GM21528 (cell line): ENCODE measurements at regions not wholly inside any gene's neighbourhood (a gene's known extent, or its start where the extent isn't known, plus 50 kb on each side); places are given as distances from the start of the nearest gene placed in this dataset.

Source experiments
- ATAC-seq: cut with Tn5 transposase; IDR thresholded peaks from one replicate; pipeline ENCODE4 v1.9.1; 2021; ENCODE audit warnings: mild to moderate bottlenecking, moderate library complexity; ENCODE audit not compliant: unreplicated experiment, low FRiP score

DNA sequence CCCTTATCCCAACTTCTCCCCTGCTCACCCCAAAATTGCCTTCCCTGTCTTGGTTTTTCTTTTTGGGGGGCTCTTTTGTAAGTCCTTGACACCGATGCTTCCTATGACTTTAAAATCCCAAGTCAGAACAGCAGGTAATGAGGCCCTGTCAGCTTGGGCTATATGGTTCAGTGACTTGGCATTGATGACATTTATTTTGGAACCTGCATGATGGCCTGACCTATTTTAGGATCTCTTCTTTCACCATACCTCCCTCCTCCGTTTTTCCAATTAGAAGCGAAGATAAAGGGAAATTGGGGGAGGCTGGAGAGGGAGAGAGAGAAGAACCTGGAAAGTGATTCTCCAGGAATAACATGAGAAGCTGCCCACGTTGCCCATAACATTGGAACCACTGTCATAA lies 424.9 kb upstream of the AUTS2 start:
- no peak for ATAC-seq

DNA sequence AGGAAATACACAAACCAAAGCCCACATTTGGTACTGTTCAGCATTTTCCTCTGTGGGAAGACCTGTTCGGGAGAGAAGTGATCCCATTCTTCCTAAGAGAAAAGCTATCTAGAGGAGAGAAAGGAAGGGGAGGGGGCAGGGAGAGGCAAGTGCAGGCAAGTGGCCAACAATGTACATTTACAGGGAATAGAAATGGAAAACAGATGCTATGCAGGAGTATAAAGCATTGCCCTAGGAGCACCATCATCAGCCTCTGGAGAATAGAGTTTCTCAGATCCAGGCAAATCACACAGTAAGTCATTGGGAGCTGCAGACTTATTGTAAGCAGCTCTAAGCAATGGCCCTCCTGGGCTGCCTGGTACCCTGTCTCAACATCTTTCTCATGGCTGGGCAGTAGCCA lies 424.4 kb upstream of the AUTS2 start:
- ATAC-seq, result no peak

DNA sequence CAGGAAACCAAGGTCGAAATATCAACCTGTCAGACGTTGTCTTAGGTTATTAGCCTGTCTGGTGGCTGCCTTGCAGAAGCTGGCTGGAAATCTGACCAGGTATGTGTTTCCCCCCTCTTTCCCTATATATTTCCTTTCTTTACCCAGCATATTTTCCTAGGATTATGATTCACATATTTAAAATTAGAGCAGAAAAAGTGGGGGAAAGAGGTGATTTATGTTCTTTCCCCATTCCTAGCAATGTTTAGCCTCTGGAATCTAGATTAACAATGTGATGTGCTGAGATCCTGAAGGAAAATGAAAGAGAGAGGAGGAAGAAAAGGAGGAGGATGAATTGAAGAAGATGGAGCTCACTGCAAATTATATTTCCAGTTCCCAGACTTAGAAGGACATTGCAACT lies 421.4 kb upstream of the AUTS2 start:
- no peak for ATAC-seq

DNA sequence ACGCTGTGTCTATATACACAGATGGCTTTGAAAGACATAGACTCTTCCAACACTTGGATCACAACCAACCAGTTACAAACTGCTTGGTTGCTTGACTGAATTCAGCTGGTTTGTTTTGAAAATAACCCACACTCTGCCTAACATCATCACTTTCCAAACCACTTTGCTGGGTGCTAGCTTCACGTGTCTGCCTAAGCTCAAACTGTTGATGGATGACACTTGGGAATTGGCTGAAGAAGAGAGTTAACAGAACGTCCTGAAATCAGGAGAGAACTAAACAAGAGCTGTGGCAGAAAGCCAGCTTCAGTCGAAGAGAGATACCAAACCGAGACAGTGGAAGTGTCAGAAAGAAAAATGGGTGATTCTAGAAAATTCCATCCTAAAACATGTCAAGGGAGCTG lies 420.8 kb upstream of the AUTS2 start:
- ATAC-seq, result no peak

DNA sequence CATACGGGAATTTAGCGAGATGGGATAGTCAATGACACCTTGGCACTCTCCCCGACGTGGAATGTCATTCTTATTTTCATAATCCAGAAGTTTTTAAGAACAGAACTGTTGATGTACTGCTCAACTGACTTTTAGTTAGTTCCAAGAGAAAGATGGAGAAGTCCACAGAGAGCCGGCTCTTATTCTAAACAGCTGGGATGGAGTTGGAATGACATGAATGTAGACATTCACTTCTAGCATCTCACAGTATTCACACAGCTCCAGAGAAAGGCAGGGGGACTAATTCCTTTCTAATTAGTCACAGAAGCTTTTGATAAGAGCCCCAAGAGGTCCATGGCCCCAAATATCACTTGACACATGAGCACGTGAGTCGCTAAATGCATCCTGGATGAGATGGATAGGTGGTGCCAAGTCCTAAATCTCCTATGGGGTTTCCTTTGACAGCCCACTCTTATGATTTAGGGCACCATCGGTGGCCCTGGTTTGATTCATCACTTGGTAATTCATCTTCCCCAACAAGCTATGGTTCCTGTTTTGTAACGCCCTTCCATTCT lies 420.3 kb upstream of the AUTS2 start:
- ATAC-seq, result no peak

DNA sequence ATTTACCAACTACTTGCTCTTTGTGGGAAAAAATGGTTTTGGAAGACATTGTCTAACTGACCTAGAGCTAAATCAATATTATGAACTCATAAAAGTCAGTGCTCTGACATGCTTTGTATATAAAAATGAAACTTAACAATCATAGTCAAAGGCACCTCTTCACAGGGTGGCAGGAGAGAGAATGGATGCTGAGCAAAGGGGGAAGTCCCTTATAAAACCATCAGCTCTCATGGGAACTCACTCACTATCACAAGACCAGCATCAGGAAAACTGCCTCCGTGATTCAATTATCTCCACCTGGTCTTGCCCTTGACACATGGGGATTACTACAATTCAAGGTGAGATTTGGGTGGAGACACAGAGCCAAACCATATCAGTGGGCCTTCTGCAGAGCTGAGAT lies 417.6 kb upstream of the AUTS2 start:
- ATAC-seq, result no peak

DNA sequence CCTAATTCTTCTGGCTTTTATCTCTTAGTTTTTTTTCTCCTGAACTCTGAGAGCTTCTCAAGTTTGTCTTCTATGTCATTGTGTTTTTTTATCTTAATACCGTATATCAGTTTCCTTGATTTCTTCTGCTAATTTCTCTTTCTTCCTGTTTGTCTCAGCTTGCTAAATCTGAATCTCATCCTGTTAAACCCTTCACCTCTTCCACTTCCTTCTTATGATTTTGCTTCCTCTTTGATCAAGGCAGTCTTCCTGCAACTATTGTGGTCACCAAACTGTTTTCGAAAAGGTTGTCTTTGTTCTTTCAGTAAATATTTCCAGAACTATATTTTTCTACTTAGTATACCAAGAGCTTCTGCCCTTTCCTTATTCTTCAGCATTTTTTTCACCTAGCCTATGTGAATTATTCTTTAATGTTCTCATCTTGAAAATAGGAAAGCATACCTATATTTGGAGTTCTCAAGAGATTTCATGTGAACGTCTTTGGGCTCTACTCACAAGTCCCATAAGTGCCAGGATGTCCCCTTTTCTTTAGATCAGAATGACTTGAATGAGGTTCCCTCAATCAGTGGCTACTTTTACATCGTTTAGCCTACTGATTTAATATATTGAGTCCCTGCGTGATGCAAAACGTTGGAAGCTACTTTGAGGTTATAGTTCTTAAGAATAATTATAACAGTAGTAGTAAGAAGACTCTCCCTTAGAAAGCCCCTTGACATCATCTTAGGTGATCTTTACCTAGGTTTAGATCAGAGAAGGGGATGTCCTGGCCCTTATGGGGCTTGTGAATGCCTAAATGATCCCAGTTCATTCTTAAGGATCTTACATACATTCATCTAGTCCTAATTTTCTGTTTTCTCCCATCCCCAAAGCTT lies 415.4 kb upstream of the AUTS2 start:
- no peak for ATAC-seq

DNA sequence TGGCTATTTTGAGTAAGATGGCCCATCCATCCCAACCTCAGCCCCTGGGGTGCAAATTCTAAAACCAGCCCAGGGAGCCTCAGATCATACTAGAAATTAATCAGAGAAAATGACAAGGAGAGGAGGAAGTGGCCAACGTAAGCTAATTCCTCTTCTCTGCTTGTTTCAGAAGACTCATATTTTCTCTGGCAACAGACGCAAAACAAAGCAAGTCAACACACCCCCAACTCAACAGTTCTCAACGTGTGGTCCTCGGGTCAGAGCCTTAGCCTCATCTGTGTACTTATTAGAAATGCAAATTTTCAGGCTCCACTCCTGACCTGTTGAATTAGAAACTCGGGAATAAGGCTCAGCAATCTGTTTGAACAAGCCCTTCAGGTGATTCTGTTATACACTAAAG lies 413.9 kb upstream of the AUTS2 start:
- ATAC-seq, result no peak

DNA sequence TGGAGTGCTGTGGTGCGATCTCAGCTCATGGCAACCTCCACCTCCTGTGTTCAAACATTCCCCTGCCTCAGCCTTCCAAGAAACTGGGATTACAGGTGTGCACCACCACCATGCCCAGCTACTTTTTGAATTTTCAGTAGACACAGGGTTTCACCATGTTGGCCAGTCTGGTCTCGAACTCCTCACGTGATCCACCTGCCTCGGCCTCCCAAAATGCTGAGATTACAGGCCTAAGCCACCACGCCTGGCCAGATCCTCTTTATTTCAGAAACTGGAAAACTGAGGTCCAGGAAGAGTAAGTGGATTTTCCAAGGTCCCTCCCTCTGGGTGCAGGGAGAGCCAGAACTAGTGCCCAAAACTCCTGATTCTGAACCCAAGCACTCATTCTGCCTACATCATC lies 413.1 kb upstream of the AUTS2 start:
- no peak for ATAC-seq

DNA sequence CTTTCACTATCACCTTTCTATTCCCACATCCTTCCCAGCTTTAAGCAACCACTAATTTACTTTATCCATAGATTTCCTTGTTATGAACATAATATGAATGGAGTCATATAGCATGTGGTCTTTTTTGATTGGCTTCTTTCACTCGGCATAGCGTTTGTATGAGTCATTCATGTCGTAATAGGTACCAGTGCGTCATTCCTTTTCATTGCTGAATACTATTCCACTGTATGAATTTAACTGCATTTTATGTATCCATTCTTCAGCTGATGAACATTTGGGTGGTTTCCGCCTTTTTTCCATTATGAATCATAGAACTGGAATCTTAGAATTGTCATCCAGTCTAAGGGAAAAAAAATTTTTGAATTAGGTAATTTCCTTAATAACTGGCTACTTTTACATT lies 411.3 kb upstream of the AUTS2 start:
- ATAC-seq, result no peak

DNA sequence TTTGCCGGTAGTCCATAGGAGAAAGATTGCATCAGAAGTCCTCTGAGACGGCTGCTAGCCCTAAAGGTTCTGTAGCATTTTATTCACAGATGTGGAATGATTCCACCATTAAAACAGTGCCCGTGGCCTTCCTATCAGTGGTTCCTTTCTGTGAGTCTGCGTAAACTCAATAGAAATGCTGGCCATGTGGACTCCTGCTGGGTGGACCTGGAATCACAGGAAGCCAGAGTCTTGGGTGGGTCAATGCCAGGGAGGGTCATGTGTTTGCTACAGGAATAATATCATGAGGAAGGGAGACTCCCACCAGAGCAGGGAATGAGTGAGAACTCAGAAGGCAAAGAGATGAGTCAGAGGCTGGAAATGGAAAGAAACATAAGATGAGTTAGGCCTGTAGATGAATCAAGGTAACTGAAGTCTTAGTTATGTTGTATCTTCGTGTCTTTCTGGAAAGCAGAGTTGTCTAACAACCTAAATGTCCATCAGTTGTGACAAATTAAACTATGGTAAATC lies 410.4 kb upstream of the AUTS2 start:
- ATAC-seq, result no peak

DNA sequence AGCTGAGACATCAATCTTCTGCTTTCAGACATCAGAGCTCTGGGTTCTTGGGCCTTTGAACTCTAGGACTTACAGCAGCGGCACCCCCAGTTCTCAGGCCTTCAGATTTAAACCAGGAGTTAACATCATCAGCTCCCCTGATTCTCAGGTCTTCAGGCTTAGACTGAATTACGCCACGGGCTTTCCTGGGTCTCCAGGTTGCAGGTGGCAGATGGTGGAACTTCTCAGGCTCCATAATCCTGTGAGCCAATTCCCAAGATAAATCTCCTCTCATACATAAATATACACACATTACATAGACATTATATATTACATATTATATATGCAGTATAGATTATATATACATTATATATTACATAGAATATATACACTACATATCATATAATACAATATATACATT lies 408.9 kb upstream of the AUTS2 start:
- no peak for ATAC-seq

DNA sequence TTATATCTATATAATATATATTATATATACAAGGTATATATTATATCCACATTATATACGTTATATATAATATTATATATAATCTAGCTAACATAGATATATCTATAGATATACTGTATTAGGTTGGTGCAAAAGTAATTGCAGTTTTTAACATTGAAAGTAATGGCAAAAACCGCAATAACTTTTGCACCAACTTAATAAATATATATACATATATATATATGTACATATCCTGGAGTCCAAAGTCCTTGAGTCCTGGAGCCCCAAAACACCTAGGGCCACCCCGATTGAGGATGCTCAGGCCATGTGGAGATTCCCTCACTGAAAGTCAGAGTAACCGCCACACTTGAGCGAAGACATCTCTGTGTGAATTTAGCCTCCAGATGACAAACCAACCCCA lies 408.2 kb upstream of the AUTS2 start:
- no peak for ATAC-seq

DNA sequence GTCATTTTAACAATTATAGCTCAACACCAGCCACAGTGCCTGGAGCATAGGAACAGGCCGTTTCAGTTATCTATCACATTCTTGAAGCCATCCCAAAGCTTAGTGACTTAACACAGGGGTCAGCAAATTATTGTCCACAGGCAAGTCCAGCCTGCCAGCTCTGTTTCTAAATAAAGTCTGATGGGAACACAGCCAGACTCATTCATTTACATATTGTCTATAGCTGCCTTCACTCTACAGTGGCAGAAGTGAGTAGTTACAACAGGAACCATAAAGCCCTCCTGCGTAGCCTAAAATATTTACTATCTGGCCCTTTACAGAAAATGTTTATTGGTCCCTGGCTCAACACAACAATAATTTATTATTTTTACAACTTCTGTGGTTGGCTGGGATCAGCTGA lies 407.5 kb upstream of the AUTS2 start:
- no peak for ATAC-seq

DNA sequence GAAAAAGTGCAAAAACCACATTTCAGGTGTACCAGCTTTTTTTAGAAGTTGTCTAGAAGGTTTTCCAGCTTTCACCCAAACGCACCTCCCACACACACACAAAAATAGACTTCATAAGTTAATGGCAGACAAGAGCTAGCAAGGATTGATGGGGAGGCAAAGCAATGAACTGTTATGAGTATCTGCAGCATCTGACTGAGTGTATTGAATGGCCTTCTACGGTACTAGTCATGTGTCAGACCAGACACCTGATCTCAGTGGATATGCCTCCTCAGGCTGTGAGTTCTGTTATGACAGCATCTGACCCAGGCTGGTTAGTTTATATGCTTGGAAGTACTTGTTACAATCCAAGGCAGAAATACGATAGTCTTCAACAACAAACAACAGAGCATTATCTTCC lies 406.1 kb upstream of the AUTS2 start:
- no peak for ATAC-seq

DNA sequence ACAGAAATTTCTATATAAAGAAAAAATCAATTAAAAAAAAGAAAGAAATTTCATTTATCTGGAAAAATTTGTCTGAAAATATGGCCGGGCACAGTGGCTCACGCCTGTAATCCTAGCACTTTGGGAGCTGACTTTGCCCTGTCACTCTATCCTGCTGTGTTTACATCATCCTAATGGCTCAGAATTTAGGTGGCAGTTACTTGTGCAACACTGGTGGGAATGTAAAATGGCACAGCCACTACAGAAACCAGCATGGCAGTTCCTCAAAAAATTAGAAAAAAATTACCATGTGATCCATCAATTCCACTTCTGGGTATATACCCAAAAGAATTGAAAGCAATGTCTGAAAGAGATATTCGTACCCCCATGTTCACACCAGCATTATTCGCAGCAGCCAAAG lies 405.2 kb upstream of the AUTS2 start:
- ATAC-seq, result no peak

DNA sequence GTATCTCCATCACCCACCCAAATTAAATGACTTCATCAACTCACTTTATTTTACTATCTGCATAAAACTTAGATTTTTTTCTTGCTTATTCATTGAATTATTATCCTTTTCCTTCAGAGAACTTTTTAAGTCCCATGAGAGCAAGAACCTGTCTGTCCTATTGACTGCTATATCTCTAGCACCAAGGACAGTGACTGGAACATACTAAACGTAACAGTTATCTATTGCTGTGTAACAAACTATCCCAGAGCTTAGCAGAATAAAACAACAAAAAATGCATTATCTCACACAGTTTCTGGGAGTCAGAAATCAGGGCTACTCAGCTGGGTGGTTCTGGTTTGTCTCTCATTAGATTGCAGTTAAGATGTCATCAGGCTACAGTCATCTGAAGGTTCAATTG lies 401.7 kb upstream of the AUTS2 start:
- no peak for ATAC-seq

DNA sequence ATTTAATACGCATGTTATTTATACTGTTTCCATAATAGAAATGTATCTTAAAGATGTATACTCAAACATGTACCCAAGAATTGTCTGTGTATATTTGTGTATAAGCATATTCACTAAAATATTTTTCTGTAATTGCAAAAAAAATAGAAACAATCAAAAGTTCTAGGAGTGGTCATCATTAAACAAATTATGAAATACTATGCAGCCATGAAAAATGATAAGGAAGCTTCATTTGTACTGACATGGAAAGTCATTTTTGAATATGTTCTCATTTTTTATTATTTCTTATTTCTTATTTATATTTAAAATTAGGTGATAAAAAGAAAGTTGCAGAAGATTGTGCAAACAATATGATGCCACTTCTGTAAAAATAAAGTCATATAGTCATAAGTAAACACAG lies 400.0 kb upstream of the AUTS2 start:
- no peak for ATAC-seq

DNA sequence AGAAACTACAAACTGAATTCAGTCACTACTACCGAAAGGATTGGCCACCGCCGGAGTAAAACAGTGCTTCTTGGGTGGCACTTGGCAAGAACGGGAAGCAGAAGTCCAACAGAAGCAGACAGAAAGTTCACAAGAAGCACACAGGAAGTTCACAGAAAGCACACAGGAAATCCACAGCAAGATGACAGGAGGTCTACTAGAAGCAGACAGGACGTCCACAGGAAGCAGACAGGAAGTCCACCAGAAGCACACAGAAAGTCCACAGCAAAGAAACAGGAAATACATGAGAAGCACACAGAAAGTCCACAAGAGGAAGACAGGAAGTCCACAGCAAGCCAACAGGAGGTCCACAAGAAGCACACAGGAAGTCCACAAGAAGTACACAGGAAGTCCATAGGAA lies 399.2 kb upstream of the AUTS2 start:
- no peak for ATAC-seq

DNA sequence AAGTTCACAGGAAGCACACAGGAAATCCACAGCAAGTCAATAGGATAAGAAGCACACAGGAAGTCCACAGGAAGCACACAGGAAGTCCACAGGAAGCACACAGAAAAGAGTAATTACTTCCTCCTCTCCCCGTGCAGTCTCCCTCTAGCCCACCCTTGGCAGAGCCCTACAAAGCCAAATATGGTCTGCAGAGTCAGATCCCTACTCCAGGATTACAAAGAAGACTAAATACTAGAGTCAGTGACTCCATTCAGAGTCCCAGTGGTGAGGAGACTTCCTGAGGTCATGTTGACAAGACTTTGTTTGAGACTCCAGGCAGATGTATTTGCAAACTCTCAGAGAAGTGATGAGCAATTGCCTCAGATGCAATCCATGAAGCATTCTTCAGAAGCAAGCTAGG lies 398.6 kb upstream of the AUTS2 start:
- no peak for ATAC-seq

DNA sequence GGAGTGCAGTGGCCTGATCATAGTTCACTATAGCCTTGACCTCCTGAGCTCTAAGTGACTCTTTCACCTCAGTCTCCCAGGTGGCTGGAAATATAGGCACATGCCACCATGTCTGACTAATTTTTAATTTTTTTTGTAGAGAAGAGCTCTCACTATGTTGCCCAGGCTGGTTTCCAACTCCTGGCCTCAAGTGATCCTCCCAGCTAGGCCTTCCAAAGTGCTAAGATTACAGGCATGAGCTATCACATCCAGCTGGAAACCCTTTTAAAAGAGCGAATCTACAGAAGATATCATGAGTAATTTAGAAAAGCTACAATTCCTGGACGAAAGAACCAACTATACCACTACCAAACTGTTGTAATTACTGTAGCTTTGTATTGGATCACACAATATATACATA lies 394.4 kb upstream of the AUTS2 start:
- no peak for ATAC-seq

DNA sequence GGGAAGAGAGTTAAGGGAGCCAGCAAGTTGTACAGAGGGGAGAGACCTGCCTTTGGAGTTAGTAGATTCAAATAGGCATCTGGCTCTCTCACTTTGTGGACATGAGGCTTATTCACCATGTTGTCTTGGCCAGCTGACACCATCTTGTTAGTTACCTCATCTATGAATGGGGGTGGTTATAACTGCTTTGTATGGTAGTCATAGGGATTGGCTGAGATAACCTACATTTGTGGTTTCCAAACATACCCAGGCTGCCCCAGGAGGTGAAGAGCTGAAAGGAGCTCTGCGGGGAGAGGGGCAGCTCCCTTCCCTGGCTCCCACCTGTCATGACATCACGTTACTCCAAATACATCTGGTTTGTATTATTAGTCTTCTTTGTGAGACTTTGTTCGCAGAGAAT lies 393.3 kb upstream of the AUTS2 start:
- ATAC-seq, result no peak
